Transverse colon (tissue), 4 donors: ENCODE measurements at regions not wholly inside any gene's neighbourhood (a gene's known extent, or its start where the extent isn't known, plus 50 kb on each side); places are given as distances from the start of the nearest gene placed in this dataset.

ENCODE experiments used
- DNase-seq: peaks from one replicate; pipeline ENCODE4 v3.0.0-alpha.2; 2019
- H3K27ac ChIP-seq, 4 donors: fragments of 200-600 bp; sonication (generic); 2 replicates each; pipeline ENCODE4 v1.5.1; 2016 to 2018; ENCODE audit warnings: inconsistent platforms in 4 of 4
- H3K27me3 ChIP-seq: fragments of 200-600 bp; sonication (generic); 2 replicates; pipeline ENCODE4 v1.5.1; 2017; ENCODE audit warnings: inconsistent platforms
- H3K36me3 ChIP-seq, 4 donors: fragments of 200-600 bp; sonication (generic); 2 replicates each; pipeline ENCODE4 v1.5.1; 2017 to 2019; ENCODE audit warnings: inconsistent platforms in 4 of 4
- H3K4me1 ChIP-seq, 4 donors: fragments of 200-600 bp; sonication (generic); 2 replicates each; pipeline ENCODE4 v1.5.1; 2017 to 2020; ENCODE audit warnings: inconsistent platforms in 4 of 4
- H3K4me3 ChIP-seq, 4 donors: fragments of 200-600 bp; sonication (generic); 1 replicate in 1 of 4; 2 replicates in 3 of 4; pipeline versions ENCODE4 v1.5.1 to v1.6.1; 2017 to 2019; ENCODE audit warnings: inconsistent platforms in 4 of 4
- H3K9me3 ChIP-seq, 2 donors: fragments of 200-600 bp; sonication (generic); 2 replicates each; pipeline ENCODE4 v1.5.1; 2017 to 2019; ENCODE audit warnings: inconsistent platforms in 2 of 2
- EP300 ChIP-seq: sonication (generic); formaldehyde crosslinking; IDR thresholded peaks from one replicate; pipeline ENCODE4 v1.6.1; 2017; ENCODE audit warnings: antibody characterized with exemption, low read depth
- POLR2A ChIP-seq: fragments of 450-650 bp; IDR thresholded peaks from one replicate; pipeline ENCODE4 v1.6.1; 2016; ENCODE audit warnings: antibody characterized with exemption, mild to moderate bottlenecking, moderate library complexity
- POLR2AphosphoS5 ChIP-seq, 3 donors: sonication (generic); formaldehyde crosslinking; IDR thresholded peaks; one replicate each; pipeline ENCODE4 v1.6.1; 2016; ENCODE audit warnings: antibody characterized with exemption in 3 of 3
- WGBS, 2 donors: methylation state at CpG; one replicate each; pipeline ENCODE4 v1.1.5; 2018; ENCODE audit warnings: low coverage in 1 of 2; 5-methylcytosine and 5-hydroxymethylcytosine counted together
- in situ Hi-C, 4 donors: fragments of 200-750 bp; cut with MboI; loops; one replicate each; pipeline versions ENCODE4 v1.15.0 to v1.15.1; 2017; ENCODE audit warnings: low sequenced_read_pairs in 3 of 4, low pct_ligation_motif_present in 1 of 4, low pct_unique_long_range_greater_than_20kb in 1 of 4
- intact Hi-C: fragments of 100-400 bp; cut with DNase I; formaldehyde crosslinking; loops from one replicate; pipeline ENCODE4 v1.15.1; 2023; ENCODE audit warnings: low total_unique reads
- TF ChIP-seq, protein P1 (sequence below), 5 experiments: fragments of 200-600 bp in 3 of 5; fragments of 450-650 bp in 2 of 5; sonication (generic) in 3 of 5; IDR thresholded peaks; 1 replicate in 2 of 5; 2 replicates in 3 of 5; pipeline ENCODE4 v1.5.1; 2016 to 2017; ENCODE audit warnings: antibody characterized with exemption in 5 of 5, inconsistent platforms in 3 of 5, mild to moderate bottlenecking in 2 of 5, moderate library complexity in 1 of 5

DNA sequence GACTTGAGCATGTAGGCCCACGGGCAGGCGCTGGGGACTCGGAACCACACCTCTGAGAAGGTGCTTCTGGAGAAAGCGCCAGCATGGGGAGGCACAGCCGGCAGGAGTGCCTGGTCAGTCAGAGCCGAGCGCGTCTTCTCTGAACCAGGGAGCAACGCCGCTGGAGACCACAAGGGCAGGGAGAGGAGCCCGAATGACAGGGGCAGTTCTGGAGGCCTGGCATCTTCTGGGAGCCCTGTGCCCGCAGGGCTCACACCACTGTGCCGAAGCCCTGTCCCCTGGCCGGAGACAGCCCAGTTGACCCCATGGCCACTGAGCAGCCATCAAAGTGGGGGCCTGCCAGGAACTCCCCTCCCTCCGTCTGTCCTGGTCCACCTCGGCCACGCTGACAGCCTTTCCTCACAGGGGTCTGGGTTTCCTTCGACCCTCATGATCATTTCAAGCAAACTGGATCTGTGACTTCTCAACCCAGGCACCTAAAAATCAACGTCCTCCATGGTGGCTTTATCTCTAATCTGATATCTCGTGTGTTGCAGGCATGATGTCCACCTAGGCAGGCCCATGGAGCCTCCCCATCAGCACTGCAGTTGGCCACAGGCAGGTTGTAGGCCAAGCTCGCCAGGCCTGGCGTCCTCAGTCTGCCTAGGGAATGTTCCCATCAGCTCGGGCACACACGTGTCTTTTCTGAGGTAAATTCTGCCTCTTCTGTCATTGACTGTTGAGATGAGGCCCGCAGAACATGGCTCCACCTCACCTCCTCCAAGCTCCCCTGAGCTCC is 299.3 kb upstream of the RTL1 start:
- intact Hi-C loops (no loop called here), in situ Hi-C loops (no loop called here)
- Histone ChIP-seq H3K36me3 (no peaks in the 10 kb centered on the region), H3K27ac (no peak overlapping the region), H3K9me3 (peaks cover under 1 to 11% of the 10 kb centered on the region in 2 donors), H3K4me1 (no peaks in the 10 kb centered on the region), H3K27me3 (no peaks in the 10 kb centered on the region), H3K4me3 (no peak overlapping the region)
- TF ChIP-seq, protein P1, sequence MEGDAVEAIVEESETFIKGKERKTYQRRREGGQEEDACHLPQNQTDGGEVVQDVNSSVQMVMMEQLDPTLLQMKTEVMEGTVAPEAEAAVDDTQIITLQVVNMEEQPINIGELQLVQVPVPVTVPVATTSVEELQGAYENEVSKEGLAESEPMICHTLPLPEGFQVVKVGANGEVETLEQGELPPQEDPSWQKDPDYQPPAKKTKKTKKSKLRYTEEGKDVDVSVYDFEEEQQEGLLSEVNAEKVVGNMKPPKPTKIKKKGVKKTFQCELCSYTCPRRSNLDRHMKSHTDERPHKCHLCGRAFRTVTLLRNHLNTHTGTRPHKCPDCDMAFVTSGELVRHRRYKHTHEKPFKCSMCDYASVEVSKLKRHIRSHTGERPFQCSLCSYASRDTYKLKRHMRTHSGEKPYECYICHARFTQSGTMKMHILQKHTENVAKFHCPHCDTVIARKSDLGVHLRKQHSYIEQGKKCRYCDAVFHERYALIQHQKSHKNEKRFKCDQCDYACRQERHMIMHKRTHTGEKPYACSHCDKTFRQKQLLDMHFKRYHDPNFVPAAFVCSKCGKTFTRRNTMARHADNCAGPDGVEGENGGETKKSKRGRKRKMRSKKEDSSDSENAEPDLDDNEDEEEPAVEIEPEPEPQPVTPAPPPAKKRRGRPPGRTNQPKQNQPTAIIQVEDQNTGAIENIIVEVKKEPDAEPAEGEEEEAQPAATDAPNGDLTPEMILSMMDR (IDR thresholded peaks at IDR 0.05), result no peak
- TF ChIP-seq POLR2A, result no peak
- no peak for TF ChIP-seq POLR2AphosphoS5 (IDR thresholded peaks at IDR 0.05)
- no peak for TF ChIP-seq EP300
- no peak for DNase-seq
- 82 to 100% methylated on average over 1 to 25 of the region's 25 CpGs for WGBS, 2 donors

DNA sequence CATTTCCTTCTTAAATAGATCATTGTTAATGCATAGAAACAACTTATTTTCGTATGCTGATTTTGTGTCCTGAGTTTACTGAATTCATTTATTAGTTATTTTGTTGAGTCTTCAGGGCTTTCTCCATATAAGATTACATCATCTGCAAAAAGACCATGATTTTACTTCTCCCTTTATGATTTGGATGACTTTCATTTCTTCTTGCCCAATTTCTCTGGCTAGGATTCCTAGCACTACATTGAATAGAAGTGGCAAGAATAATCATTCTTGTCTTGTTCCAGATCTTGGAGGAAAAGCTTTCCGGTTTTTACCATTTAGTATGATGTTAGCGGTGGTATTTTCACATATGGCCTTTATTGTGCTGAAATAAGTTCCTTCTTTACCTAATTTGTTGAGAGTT is 303.0 kb upstream of the RTL1 start:
- Histone ChIP-seq H3K36me3 (no peaks in the 10 kb centered on the region), H3K9me3 (peaks cover 27 to 36% of the 10 kb centered on the region in 2 donors), H3K4me1 (no peaks in the 10 kb centered on the region), H3K27me3 (no peaks in the 10 kb centered on the region), H3K27ac (no peak overlapping the region), H3K4me3 (no peak overlapping the region)
- intact Hi-C loops, result no loop called here
- no peak for TF ChIP-seq POLR2AphosphoS5 (IDR thresholded peaks at IDR 0.05)
- TF ChIP-seq, protein P1 (IDR thresholded peaks at IDR 0.05), result no peak
- no peak for TF ChIP-seq EP300
- no peak for TF ChIP-seq POLR2A
- 72 to 84% methylated on average over 3 of the region's 3 CpGs for WGBS, 2 donors
- in situ Hi-C loops, result no loop called here
- DNase-seq, result no peak

DNA sequence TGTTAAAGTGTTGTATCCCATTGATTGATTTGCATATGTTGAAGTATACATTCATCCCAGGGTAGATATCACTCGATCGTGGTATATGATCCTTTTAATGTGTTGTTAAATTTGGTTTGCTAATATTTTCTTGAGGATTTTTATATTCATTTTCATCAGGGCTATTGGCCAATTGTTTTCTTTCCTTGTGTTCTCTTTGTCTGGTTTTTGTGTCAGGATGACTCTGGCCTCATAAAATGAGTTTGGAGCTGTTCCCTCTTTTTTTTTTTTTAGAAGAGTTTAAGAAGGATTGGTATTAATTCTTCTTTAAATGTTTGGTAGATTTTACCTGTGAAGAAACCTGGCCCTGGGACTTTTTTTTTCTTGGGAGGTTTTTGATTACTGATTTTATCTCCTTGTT is 303.5 kb upstream of the RTL1 start:
- H3K36me3 ChIP-seq, result no peaks in the 10 kb centered on the region
- WGBS, 2 donors, result 83 to 89% methylated on average over 2 of the region's 2 CpGs
- H3K27ac ChIP-seq, result no peak overlapping the region
- no peak overlapping the region for H3K4me3 ChIP-seq
- in situ Hi-C loops (no loop called here), intact Hi-C loops (no loop called here)
- H3K4me1 ChIP-seq, result no peaks in the 10 kb centered on the region
- no peak for TF ChIP-seq POLR2AphosphoS5 (IDR thresholded peaks at IDR 0.05)
- TF ChIP-seq, protein P1 (IDR thresholded peaks at IDR 0.05), result no peak
- TF ChIP-seq EP300, result no peak
- TF ChIP-seq POLR2A, result no peak
- H3K9me3 ChIP-seq, result peaks cover 27 to 36% of the 10 kb centered on the region in 2 donors
- no peaks in the 10 kb centered on the region for H3K27me3 ChIP-seq
- no peak for DNase-seq

DNA sequence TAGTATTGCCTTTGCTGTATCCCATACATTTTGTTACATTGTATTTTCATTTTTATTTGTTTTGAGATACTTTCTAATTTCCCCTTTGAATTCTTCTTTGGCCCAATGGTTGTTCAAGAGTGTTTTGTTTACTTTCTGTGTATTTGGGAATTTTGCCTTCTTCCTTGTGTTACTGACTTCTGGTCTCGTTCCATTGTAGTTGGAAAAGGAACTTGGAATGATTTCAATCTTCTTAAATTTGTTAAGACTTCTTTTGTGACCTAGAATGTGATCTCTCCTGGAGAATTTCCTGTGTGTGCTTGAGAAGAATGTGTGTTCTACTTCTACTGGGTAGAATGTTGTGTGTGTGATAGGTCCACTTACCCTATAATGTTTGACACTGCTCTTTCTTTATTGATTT is 304.4 kb upstream of the RTL1 start:
- Histone ChIP-seq H3K9me3 (peaks cover 27 to 36% of the 10 kb centered on the region in 2 donors), H3K36me3 (no peaks in the 10 kb centered on the region), H3K4me3 (no peak overlapping the region), H3K27ac (no peak overlapping the region), H3K27me3 (no peaks in the 10 kb centered on the region), H3K4me1 (no peaks in the 10 kb centered on the region)
- TF ChIP-seq EP300, result no peak
- no peak for TF ChIP-seq POLR2AphosphoS5 (IDR thresholded peaks at IDR 0.05)
- no peak for TF ChIP-seq POLR2A
- TF ChIP-seq, protein P1 (IDR thresholded peaks at IDR 0.05), result no peak
- in situ Hi-C loops, result no loop called here
- no peak for DNase-seq
- WGBS, 2 donors, result 17 to 37% methylated on average over 1 of the region's 1 CpG
- intact Hi-C loops, result no loop called here
